Germinal center (tissue), 1 donor: ENCODE measurements at regions not wholly inside any gene's neighbourhood (a gene's known extent, or its start where the extent isn't known, plus 50 kb on each side); places are given as distances from the start of the nearest gene placed in this dataset.

Experiments used
- DNase-seq: peaks from one replicate; pipeline ENCODE4 v3.0.0; 2012; ENCODE audit warnings: mixed read lengths, low spot score

DNA sequence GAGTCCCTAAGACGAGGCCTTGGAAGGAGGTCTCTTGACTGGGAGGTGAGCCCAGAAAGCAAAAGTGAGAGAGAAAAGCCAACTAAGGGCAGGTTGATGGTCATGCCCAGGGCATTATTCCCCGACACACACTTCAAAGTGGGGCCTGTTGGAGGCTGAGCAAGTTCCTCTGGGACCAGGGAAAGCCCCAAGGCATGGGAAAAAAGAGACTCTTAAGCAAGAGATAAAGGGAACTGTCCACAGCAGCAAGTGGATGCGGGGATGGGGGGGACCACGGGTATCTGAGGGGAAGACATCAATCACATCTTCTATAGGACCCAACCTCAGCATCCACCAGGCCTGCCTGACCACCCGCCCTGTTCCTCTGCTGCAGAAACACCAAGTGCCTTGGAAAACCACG, 119.9 kb upstream of the MAFB start:
- no peak for DNase-seq

DNA sequence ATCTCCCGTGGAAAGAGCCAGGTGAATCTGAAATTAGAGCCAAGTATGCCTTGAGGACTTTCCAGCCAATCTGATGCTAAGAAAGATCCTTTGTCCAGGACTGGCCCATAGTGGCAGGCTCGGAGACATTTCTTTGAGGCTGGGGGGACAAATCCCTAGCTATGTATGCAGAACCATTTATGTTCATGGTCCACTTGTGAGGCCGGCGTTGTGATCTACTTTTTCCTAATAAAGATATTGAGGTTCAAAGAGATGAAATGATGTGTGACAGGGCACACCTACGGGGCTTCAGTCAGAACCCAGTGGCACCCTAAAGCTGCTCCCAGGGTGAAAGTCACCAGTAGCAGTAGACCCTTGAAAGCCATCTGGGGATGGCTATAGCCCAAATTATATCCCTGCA, 120.3 kb upstream of the MAFB start:
- no peak for DNase-seq

DNA sequence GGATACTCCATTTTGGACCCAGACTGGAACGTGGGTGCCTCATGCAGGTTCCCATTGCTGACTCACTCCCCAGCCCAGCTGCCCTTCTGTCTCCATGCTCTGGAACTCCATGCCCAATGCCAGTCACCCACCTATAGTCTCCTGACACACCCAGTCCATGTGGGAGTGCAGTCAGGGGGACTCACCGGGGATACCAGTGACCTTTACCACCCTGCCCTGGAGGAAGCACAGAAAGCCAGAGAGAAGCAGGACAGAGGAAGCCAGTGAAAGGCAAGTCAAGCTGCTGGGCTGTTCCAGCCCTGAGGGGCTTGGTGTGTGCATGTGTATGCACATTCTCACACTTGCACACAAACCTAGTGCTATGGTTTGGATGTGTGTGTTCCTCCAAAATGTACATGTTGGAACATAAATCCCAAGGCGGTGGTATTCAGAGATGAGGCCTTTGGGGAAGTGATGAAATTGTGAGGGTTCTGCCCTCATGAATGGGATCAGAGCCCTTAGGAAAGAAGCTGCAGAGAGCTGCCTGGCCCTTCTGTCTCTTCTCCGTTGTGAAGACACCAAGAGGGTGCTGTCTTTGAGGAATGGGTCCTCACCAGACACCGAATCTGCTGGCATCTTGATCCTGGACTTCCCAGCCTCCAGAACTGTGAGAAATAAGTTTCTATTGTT, 121.4 kb upstream of the MAFB start:
- no peak for DNase-seq

DNA sequence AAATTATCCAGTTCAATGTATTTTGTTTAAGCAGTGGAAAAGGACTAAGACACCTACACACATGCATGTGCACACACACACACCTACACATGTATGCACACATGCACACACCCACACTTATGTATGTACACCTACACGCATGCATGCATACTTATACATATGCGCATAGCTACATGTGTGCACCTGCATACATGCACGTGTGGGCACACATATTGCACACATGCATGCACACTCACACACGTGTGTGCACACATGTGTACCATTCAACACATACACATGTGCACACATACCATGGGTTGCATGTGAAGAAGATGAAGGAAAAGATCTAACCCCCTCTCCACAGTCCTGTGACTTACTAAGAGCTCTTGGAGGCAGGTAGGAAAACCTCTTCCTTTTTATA, 122.0 kb upstream of the MAFB start:
- no peak for DNase-seq

DNA sequence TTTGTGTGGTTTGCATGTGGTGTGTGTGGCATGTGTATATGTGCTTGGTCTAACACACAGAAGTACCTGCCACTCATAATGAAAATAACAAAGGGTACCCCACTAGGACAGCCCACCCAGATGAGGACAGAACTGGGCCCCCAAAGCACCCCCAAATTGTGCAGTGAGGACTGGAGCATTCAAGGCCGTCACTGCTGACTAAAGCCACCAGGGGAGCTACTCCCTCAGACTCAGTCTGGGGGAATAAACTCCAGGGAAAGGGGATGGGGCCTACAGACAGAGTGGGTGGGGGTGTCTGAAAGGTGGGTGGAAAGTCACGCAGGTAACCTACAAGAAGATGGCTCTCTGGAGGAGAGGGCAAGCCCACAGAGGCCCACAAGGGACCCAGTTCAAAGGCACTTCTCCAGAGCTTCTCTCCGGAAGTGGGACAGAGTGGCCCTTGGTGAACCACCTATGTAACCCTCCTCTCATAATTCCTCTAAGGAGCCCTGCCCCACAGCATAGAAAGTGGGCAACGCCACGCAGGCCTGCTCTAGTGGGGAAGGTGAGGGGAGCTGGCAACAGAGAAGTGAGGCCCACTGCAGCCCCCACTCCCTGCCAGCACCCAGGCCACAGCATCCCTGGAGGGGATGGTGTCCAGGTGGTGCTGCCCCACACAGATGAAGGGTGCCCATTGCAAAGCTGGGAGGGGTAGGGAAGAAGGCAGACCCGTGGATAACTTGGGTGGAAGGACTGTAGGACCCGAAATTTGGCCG, 122.8 kb upstream of the MAFB start:
- DNase-seq = no peak

DNA sequence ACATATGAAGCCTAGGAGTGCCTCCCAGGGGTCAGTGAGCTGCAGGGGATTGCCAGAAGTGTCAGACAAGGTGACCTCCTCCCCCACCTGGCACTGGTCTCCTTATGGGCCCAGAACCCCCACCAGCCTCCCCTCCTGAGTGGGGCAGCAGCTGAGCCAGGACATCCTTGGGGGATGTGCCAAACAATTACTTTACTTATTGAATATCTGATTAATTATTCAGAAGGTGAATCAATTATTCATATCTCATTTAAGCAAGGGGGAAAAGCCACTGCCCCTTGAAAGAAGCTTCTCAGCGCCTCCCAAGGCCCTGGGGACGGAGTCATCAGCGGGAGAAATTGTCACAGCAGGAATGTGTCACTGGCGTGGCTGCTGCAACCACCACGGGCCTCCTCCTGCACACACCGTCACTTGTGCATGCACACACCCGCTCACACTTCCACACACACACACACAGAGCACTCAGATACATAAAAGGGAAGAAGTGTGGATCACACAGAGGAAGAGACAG, 123.4 kb upstream of the MAFB start:
- no peak for DNase-seq

DNA sequence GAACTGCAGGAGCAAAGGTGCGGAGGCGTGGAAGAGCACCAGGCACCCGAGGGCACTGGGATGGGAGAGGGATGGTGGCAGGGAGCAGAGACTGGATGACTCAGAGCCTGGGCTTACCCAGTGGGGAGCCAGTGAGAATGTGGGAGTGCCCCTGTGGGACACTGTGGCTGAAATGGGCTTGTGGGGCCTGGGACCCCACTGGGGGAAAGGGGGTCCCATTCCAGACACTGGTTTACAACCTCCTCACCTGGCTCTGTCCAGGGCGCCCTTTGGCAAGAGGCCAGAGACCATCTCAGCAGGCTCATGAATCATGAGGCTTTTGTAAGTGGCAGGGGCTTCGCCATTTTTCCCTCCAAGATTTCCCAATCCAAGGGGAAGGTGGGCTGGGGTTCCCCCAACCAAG, 124.0 kb upstream of the MAFB start:
- no peak for DNase-seq

DNA sequence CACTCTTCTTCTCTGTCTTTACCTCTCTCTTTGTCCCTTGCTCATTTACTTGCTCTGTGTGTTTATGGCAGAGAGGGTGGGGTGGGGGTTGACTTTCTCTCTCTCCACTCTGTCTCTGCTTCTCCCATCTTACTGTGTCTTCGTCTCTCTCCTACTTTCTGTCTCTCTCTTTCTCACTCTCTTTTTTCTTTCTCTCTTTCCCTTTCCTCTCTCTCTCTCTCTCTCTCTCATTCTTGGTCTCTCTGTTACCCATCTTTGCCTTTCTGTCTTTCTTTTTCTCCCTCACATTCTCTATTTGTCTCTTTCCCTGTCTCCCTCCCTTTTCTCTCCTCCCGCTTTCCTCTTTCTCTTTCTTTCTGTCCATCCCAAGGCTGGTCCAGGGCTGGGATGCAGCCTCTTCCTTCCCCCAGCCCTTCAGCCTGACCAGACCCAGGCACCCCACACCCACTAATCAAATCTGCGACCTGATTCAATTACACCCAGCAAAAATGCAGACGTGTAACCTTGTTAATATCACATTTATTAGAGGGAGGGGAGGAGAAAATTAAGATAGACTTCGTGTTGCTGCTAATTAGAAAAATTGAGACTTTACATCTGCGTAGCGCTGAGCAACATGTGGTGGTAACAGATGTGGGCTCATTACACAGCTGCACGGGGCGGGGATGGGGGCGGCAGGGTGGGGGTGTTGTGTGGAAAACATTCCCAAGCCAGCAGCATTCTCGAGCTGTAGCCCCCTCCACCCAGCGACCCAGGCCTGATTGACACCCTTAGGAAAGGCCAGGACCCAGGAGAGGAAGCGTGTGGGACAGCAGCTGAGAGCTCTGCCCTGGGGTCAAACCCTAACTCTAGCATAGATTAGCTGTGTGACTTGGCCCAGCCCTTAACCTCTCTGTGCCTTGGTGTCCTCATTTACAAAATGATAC, 124.9 kb upstream of the MAFB start:
- no peak for DNase-seq

DNA sequence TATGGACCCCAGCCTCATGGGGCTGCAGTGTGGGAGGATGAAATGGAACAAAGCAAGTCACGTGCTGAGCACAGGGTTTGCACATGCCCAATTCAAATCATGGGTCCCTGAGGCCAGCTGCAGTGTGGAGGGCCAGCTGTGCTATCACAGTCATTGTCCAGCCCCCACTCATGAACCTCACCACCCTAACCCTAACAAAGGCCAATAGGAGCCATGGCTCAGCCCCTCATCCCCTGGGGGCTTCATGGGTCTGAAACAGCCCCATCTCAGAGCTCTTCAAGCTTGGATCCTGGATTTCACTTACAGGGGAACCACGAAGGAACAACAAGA, 125.6 kb upstream of the MAFB start:
- DNase-seq = no peak

DNA sequence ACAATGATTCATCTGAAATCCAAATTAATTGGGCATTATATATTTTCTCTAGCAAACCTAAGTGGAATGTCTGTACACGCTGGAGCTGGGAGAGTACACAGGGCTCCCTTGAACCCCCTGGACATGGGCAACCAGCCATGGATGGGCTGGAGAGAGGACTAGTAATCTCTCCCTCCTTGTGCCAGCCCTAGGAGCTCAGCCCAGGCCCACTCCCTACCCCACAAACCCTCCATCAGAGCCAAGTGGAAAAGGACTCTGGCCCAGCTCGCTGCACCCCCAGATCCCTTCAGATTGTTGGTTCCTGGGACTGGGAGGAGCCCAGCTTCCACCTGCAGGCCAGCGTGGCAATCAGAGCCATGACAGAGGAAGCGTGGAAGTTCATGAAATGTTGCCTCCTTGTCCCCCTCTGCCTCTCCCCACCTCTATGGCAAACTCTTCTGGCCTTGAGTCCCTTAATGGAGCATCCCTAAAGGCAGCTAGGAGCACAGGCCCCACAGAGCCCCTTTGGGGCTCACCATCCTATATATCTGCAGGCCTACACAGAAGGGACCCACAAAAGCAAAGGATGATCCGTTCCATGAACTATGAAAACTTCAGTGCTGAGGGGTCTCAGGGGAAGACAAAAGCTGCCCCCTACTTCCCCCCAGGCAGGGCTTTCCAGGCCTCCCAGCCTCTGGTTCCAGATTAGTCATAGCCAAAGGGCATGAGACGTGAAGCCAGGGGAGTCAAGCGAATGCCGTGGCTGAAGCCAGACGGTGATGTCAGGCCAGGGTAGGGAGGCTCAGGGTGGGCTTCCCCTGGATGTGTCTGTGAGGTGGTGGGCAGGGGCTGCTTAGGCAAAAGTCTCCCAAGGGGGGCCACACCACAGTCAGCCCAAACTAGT, 126.4 kb upstream of the MAFB start:
- no peak for DNase-seq

DNA sequence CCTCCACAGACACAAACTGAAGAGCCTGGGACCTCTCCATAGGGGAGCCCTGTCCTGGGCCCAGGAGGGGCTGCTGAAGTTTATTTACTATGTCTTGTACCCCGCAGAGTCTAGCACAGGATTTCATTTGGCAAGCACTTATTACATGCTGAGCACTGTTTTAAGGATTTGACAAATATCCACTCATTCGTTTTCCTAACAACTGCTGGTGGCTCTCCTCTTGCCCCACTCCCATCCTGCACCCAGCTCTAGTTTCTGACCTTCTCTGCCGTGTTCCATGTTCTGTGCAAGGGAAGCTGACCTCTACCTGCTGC, 127.0 kb upstream of the MAFB start:
- no peak for DNase-seq

DNA sequence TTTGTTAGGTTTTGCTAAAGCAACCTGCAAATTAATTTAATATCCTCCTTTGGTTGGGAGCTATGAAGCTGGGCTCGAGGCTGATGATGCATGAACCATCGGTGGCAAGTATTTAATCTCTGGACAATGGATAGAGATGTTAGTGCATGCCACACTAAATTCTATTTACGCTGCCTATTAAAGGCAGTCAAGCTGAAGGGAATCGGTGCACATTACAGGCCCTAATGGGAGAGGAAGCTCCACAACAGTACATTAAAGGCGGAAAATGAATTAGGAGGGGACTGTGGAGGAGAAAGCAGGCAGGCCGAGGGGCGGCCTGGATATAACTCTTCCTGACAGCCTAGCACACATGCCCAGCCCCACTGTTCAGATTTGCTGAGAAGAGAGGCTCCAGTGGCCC, 132.4 kb upstream of the MAFB start:
- no peak for DNase-seq

DNA sequence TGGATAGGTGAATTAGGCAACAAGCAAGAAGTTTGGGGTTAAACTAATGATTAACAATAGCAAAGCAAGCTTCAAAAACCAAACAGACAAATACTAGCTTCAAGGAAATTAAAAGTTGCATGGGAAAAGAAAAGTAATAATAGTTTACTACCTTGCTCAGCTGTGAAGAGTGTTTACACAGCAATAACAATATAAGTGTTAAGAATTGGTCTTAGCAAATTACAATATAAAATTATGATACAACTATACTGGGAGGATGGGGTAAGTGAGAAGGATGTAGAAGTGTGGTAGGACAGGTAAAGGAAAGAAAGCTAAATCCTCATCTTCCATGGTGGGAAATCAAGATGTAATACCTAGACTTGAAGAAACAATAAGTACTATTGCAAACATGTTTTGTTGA, 137.7 kb upstream of the MAFB start:
- no peak for DNase-seq

DNA sequence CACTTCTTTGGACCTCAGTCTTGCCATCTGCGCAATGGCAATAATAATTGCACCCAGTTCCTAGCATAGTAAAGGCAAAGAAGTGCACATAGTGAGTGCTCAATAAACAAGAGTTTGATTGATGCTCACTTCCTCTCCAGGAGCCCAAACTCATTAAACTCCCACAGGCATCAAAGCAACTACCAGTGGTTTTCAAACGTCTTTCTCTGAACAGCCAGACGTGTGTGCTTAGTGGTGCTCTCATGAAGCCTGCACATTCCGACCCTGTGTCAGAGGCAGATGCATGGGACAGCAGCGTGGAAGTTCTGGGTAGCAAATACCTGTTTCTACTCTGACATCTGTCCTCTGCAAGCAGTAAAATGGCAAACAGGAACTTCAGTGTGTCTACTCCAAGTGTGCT, 146.3 kb upstream of the MAFB start:
- no peak for DNase-seq

DNA sequence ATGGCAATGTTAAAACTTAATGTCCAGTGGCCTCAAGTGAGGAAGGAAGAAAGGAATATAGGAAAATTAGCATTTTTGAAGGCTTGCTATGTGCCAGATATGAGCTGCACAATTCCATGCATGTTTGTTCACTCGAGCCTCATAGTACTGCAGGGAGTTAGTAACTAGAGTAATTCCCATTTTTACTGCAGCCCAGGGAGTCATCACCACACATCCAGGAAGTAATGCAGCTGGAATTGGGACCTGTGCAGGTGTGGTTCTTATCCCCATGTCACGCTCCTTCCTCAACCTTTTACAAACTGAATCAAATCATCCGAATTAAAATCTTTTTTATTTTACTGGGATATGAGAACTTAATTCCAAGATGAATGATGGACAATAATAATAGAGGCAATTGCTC, 149.5 kb upstream of the MAFB start:
- DNase-seq = no peak

DNA sequence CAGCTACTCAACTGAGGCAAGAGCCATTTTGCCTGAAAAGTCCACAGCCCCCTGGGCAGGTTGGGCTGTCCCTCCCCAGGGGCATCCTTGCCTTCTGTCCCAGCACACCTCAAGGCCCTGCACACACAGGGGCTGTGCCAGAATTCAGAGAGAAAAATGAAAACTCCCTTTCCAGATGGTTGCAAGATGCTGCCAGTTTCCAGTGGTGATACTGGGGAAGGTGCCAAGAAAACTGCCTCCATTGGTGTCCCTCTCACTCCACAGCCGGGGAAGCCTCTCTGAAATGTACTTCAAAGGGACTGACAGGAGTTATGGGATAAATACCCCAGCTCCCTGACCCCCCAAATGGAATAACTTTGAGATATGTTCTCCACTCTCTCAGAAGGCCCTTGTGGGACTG, 154.2 kb upstream of the MAFB start:
- no peak for DNase-seq

DNA sequence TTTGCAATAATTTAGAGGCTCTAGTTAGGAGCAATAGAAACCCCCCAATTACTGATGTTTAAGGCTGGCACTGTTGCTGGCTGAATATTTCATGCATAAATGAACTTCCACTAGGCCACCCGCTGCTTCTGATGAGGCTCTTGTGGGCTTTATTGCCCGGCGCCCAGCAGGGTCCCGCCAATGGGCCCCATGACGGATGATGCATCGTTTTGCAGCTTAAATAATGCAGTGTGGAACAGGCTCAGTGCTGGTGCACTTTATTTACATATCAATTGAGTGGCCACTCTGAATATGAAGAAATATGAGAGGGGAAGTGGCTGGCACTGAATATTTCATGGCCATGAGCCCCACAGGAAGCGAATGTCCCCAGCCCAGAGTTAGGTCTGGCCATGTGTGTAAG, 155.3 kb upstream of the MAFB start:
- no peak for DNase-seq

DNA sequence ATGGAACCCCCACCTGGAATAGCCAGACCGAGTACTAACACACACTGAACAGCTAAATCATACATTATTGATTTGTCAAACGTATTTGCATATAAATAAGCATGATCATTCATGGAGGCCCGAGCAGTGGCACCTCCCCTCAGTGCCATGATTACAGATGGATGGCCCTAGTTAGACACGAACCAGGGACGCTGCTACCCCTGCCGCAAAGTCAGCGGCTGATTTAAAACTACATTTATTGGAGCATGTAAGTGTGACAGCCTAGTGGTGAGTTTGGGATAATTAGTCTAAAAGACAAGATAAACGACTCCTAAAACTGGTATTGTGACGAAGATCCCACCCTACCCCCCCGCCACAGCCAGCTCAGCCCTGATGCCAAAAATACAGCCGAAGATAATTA, 159.1 kb upstream of the MAFB start:
- no peak for DNase-seq

DNA sequence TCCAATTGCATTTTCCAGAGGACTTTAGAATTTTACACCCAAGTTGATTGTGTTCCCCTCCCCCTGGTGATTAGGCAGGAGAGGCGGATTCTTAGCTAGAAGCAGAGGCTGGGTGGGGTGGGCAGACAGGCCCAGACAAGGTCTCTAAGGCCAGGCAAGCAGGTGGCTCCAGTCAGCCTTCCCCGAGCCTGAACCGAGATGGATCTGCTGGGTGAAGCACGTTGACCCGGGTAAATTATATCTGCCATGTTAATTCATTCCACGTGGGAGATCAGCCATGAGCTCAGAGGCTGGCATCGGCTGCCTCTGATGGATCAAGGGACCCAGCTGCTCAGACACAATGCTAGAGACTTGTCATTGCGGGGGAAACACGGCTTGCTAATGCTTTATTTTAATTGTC, 159.5 kb upstream of the MAFB start:
- DNase-seq = no peak

DNA sequence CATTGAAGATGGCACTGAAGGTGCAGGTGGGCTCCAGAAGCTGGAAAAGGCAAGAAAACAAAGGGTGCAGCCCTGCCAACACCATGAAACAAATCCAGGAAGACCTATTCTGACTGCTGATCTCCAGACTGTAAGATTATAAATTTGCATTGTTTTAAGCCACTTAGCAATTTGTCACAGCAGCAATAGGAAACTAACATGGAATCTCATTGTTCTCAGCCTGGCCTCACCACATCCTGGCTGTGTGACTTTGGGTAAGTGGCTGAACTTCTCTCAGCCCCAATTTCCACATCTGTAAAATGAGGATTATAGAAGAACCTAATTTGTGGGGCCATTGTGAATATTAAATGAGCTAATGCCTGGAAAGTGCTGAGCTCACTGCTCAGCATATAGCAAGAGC, 160.4 kb upstream of the MAFB start:
- DNase-seq = no peak

DNA sequence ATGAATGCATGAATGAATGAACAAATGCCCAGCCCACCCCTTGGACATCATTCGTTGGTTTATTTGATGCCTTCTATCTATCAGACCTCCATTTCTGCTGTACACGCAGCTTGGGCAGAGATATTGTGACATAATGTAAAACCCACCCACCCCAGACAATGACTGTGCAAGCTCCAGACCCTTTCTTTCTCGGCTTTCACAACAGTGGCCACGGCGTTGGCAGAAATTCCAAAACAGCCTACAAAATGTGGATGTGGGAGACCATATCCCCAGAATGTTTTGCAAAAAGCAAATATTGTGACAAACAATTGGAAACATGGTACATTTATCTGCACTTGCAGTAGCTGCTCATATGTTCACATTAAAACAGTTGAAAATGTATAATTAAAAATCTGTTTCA, 162.0 kb upstream of the MAFB start:
- no peak for DNase-seq

DNA sequence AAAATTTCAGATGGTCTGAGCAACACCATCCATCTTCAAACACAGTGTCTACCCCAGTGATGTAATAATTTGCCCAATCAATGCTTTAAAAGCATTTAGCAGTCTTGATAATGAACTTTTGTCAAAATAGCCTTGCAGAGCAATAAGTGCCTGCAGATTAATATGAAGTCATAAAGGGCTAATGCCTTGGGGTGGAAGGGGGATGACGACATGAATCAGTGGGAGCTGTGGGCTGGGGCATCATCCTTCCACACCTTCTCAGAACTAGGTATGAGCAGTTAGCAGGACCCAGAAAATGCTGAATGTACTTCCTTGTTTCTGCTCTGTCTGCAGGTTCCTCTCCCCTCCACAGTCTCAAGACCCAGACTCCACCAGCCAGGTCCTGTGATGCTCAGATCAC, 166.2 kb upstream of the MAFB start:
- DNase-seq = no peak
